SU-DHL-6 (cell line): ENCODE measurements at regions not wholly inside any gene's neighbourhood (a gene's known extent, or its start where the extent isn't known, plus 50 kb on each side); places are given as distances from the start of the nearest gene placed in this dataset.

Experiments
- H2AFZ ChIP-seq: fragments of 200-600 bp; sonication (generic); 2 replicates; pipeline ENCODE4 v1.6.1; 2014; ENCODE audit warnings: low read depth, mild to moderate bottlenecking, moderate library complexity, mixed read lengths, antibody characterized with exemption, low read length; ENCODE audit not compliant: severe bottlenecking
- H3F3A ChIP-seq: fragments of 200-600 bp; shearing (Covaris generic); 2 replicates; pipeline ENCODE4 v1.6.0; 2016; ENCODE audit warnings: antibody characterized with exemption, mild to moderate bottlenecking; ENCODE audit not compliant: insufficient read depth
- H3K27ac ChIP-seq: fragments of 200-600 bp; sonication (generic); 2 replicates; pipeline ENCODE4 v1.5.1; 2016; ENCODE audit warnings: low read depth, mild to moderate bottlenecking, low read length, moderate library complexity, mixed read lengths
- H3K27me3 ChIP-seq: fragments of 200-600 bp; sonication (generic), shearing (Covaris generic); 2 replicates; pipeline ENCODE4 v1.6.0; 2014; ENCODE audit warnings: mild to moderate bottlenecking, low read length
- H3K36me3 ChIP-seq: fragments of 200-600 bp; sonication (generic); 2 replicates; pipeline ENCODE4 v1.6.1; 2014; ENCODE audit warnings: mild to moderate bottlenecking, low read length, mixed read lengths
- H3K4me2 ChIP-seq: fragments of 300-600, 200-600 bp; shearing (Covaris generic), sonication (generic); 2 replicates; pipeline ENCODE4 v1.6.0; 2014; ENCODE audit warnings: low read length, low read depth, mild to moderate bottlenecking; ENCODE audit not compliant: poor library complexity, severe bottlenecking
- H3K4me3 ChIP-seq: fragments of 200-600 bp; sonication (generic); 2 replicates; pipeline ENCODE4 v1.5.1; 2014; ENCODE audit warnings: antibody characterized with exemption, low read length, mild to moderate bottlenecking, mixed read lengths; ENCODE audit not compliant: insufficient read depth, poor library complexity, severe bottlenecking
- H3K79me2 ChIP-seq: fragments of 200-600 bp; sonication (generic); 2 replicates; pipeline ENCODE4 v1.6.1; 2014; ENCODE audit warnings: mild to moderate bottlenecking, low read length, moderate library complexity; ENCODE audit not compliant: insufficient read depth
- H3K9ac ChIP-seq: fragments of 200-600 bp; sonication (generic); 2 replicates; pipeline ENCODE4 v1.7.0; 2014; ENCODE audit warnings: mild to moderate bottlenecking, low read length
- H3K9me2 ChIP-seq: fragments of 200-600 bp; sonication (generic); replicated peaks from 2 replicates; pipeline ENCODE4 v1.6.1; 2014; ENCODE audit warnings: low read length; ENCODE audit not compliant: insufficient read depth
- H3K9me3 ChIP-seq: fragments of 200-600 bp; sonication (generic); 2 replicates; pipeline ENCODE4 v1.6.1; 2014; ENCODE audit warnings: low read length, mixed read lengths; ENCODE audit not compliant: insufficient read depth
- H4K20me1 ChIP-seq: fragments of 200-600 bp; sonication (generic); 2 replicates; pipeline ENCODE4 v1.6.1; 2014; ENCODE audit warnings: low read depth, mild to moderate bottlenecking, antibody characterized with exemption, low read length, moderate library complexity, mixed read lengths
- CTCF ChIP-seq: fragments of 200-600 bp; sonication (generic); IDR thresholded peaks from one replicate; pipeline ENCODE4 v1.5.1; 2017; ENCODE audit warnings: antibody characterized with exemption, mild to moderate bottlenecking, low read length, moderate library complexity; ENCODE audit not compliant: insufficient read depth, poor library complexity, severe bottlenecking
- EZH2phosphoT487 ChIP-seq: fragments of 200-600 bp; sonication (generic), shearing (Covaris generic); conservative IDR thresholded peaks from 2 replicates; pipeline ENCODE4 v1.6.1; 2018; ENCODE audit warnings: mild to moderate bottlenecking, antibody characterized with exemption, low read length, moderate library complexity, mixed read lengths

GRCh38 chr1:187464320-187464719, 635.6 kb downstream of the PLA2G4A start:
- peaks cover 5% of the 10 kb centered on the region; the same call in 1 of the 2 replicates for H3K9me3 ChIP-seq
- TF ChIP-seq EZH2phosphoT487 (no peak), CTCF (no peak)
- H2AFZ ChIP-seq: no peak overlapping the region
- no peaks in the 10 kb centered on the region for H3K79me2 ChIP-seq
- H3K4me3 ChIP-seq: no peak overlapping the region
- no peaks in the 10 kb centered on the region for H3K9me2 ChIP-seq
- no peak overlapping the region for H3K4me2 ChIP-seq
- no peak overlapping the region for H3K9ac ChIP-seq
- H3K27me3 ChIP-seq: no peaks in the 10 kb centered on the region
- no peaks in the 10 kb centered on the region for H3F3A ChIP-seq
- no peaks in the 10 kb centered on the region for H4K20me1 ChIP-seq
- no peak overlapping the region for H3K27ac ChIP-seq
- no peaks in the 10 kb centered on the region for H3K36me3 ChIP-seq

GRCh38 chr1:187465441-187465840, 636.7 kb downstream of the PLA2G4A start:
- no peaks in the 10 kb centered on the region for H3K27me3 ChIP-seq
- H3K4me3 ChIP-seq: no peak overlapping the region
- H3K9me2 ChIP-seq: no peaks in the 10 kb centered on the region
- no peaks in the 10 kb centered on the region for H3K79me2 ChIP-seq
- TF ChIP-seq CTCF (no peak), EZH2phosphoT487 (no peak)
- no peaks in the 10 kb centered on the region for H3K36me3 ChIP-seq
- H3K4me2 ChIP-seq: no peak overlapping the region
- H2AFZ ChIP-seq: no peak overlapping the region
- H4K20me1 ChIP-seq: no peaks in the 10 kb centered on the region
- H3F3A ChIP-seq: no peaks in the 10 kb centered on the region
- no peak overlapping the region for H3K27ac ChIP-seq
- H3K9ac ChIP-seq: no peak overlapping the region
- H3K9me3 ChIP-seq: peaks cover 5% of the 10 kb centered on the region; the same call in 1 of the 2 replicates

- Histone ChIP-seq H3K9me3 (peaks cover 2% of the 10 kb centered on the region; the same call in 1 of the 2 replicates), H3K4me3 (no peak overlapping the region), H3K4me2 (no peak overlapping the region), H4K20me1 (no peaks in the 10 kb centered on the region), H3K9ac (no peak overlapping the region), H3K27ac (no peak overlapping the region), H3F3A (no peaks in the 10 kb centered on the region), H3K36me3 (no peaks in the 10 kb centered on the region), H3K79me2 (no peaks in the 10 kb centered on the region), H2AFZ (no peak overlapping the region), H3K9me2 (no peaks in the 10 kb centered on the region), H3K27me3 (no peaks in the 10 kb centered on the region)
- TF ChIP-seq EZH2phosphoT487 (no peak), CTCF (no peak)
Observed at GRCh38 chr1:187469836-187470235, 641.1 kb downstream of the PLA2G4A start.
